ENCODE measurements at regions not wholly inside any gene's neighbourhood (a gene's known extent, or its start where the extent isn't known, plus 50 kb on each side); places are given as distances from the start of the nearest gene placed in this dataset.

DNA sequence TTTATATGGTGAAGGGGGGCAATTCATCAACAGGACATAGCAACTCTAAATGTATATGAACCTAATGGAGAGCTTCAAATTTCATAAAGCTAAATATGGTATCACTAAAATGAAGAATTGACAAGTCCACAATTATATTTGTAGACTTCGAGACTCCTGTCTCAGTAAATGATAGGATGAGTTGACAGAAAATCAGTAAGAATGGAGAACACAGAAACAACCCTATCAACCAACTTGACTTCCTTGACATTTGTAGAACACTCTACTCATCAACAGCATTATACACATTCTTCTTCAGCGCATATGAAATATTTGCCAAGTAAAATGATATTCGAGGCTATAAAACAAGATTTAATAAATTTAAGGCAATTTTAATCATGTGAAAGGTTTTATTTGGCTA, 322.9 kb upstream of the MAF start:
- POLR2A ChIA-PET = no interaction called here
- no peak for TF ChIP-seq FOXK1 (CRISPR knock-in tag; IDR thresholded peaks at IDR 0.05)
- no peak for TF ChIP-seq ZNF263 (CRISPR knock-in tag; IDR thresholded peaks at IDR 0.05; ENCODE audit: low read depth)
- TF ChIP-seq, protein P1, sequence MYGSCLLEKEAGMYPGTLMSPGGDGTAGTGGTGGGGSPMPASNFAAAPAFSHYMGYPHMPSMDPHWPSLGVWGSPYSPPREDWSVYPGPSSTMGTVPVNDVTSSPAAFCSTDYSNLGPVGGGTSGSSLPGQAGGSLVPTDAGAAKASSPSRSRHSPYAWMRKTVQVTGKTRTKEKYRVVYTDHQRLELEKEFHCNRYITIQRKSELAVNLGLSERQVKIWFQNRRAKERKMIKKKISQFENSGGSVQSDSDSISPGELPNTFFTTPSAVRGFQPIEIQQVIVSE (CRISPR knock-in tag; IDR thresholded peaks at IDR 0.05; ENCODE audit: borderline replicate concordance) = no peak
- no peak for TF ChIP-seq MAX (CRISPR knock-in tag; IDR thresholded peaks at IDR 0.05)
- no peak for TF ChIP-seq AR (CRISPR knock-in tag; IDR thresholded peaks at IDR 0.05)
- TF ChIP-seq ZNF281 (CRISPR knock-in tag; IDR thresholded peaks at IDR 0.05) = no peak
- no peak for TF ChIP-seq ZNF416 (CRISPR knock-in tag; IDR thresholded peaks at IDR 0.05)
- DNase-seq (ENCODE audit: low spot score) (no peak), ATAC-seq (no peak)
- no peak overlapping the region for H3K4me3 Mint-ChIP-seq
- H3K4me1 Mint-ChIP-seq = peaks cover 15% of the 10 kb centered on the region
- H3K27me3 Mint-ChIP-seq (ENCODE audit: low read depth) = no peaks in the 10 kb centered on the region
- no peaks in the 10 kb centered on the region for H3K9me3 Mint-ChIP-seq
- no peak overlapping the region for H3K27ac Mint-ChIP-seq
- CTCF ChIA-PET = no interaction called here
- H3K36me3 Mint-ChIP-seq = no peaks in the 10 kb centered on the region

- no peak for DNase-seq (ENCODE audit: low spot score)
- POLR2A ChIA-PET = no interaction called here
- TF ChIP-seq, protein P2, sequence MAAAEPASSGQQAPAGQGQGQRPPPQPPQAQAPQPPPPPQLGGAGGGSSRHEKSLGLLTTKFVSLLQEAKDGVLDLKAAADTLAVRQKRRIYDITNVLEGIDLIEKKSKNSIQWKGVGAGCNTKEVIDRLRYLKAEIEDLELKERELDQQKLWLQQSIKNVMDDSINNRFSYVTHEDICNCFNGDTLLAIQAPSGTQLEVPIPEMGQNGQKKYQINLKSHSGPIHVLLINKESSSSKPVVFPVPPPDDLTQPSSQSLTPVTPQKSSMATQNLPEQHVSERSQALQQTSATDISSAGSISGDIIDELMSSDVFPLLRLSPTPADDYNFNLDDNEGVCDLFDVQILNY (CRISPR knock-in tag; IDR thresholded peaks at IDR 0.05) = no peak
- no peak for TF ChIP-seq PREB (CRISPR knock-in tag; IDR thresholded peaks at IDR 0.05; ENCODE audit: borderline replicate concordance)
- no peak for TF ChIP-seq ZNF425 (CRISPR knock-in tag; conservative IDR thresholded peaks at IDR 0.05)
- no peak for TF ChIP-seq NFYB (CRISPR knock-in tag; conservative IDR thresholded peaks at IDR 0.05; ENCODE audit: low read depth)
- no peak for TF ChIP-seq GTF2I (CRISPR knock-in tag; conservative IDR thresholded peaks at IDR 0.05)
- TF ChIP-seq ATF1 (CRISPR knock-in tag; IDR thresholded peaks at IDR 0.05) = no peak
- no peak for TF ChIP-seq IRF1 (CRISPR knock-in tag; IDR thresholded peaks at IDR 0.05)
- no peak for TF ChIP-seq JUN (CRISPR knock-in tag; IDR thresholded peaks at IDR 0.05)
- TF ChIP-seq FOXP1 (CRISPR knock-in tag; IDR thresholded peaks at IDR 0.05; ENCODE audit: borderline replicate concordance) = no peak
- TF ChIP-seq ZNF138 (CRISPR knock-in tag; conservative IDR thresholded peaks at IDR 0.05) = no peak
- TF ChIP-seq ZNF121 (CRISPR knock-in tag; IDR thresholded peaks at IDR 0.05) = no peak
- TF ChIP-seq HMGXB4 (CRISPR knock-in tag; IDR thresholded peaks at IDR 0.05) = no peak
- no peak for TF ChIP-seq TP53 (CRISPR knock-in tag; IDR thresholded peaks at IDR 0.05)
These were observed 320.1 kb upstream of the MAF start for GRCh38 chr16:79920685-79921084.

More at GRCh38 chr16:79920685-79921084, 320.1 kb upstream of the MAF start:
- Mint-ChIP-seq H3K27me3 (ENCODE audit: low read depth) (no peaks in the 10 kb centered on the region), H3K36me3 (no peaks in the 10 kb centered on the region), H3K4me1 (peaks cover 16% of the 10 kb centered on the region), H3K9me3 (no peaks in the 10 kb centered on the region), H3K4me3 (no peak overlapping the region), H3K27ac (no peak overlapping the region)
- ATAC-seq = no peak
- CTCF ChIA-PET = no interaction called here

All from WTC11 (cell line).